ENCODE measurements at regions not wholly inside any gene's neighbourhood (a gene's known extent, or its start where the extent isn't known, plus 50 kb on each side); places are given as distances from the start of the nearest gene placed in this dataset.

GRCh38 chr1:5690291-5690690 is 301.9 kb downstream of the NPHP4 start:
- DNase-seq (no peak), FAIRE-seq (no peak)
- no peak overlapping the region for H3K27ac ChIP-seq (ENCODE audit: low read depth in 2 of 2, low read length in 2 of 2)
- no peaks in the 10 kb centered on the region for H3K27me3 ChIP-seq (ENCODE audit: control insufficient read depth, insufficient read depth, low read length)
- no peaks in the 10 kb centered on the region for H3K4me1 ChIP-seq (ENCODE audit: control insufficient read depth in 2 of 3, insufficient read depth in 2 of 3, low read depth in 1 of 3, low read length in 3 of 3)
- no peak for TF ChIP-seq CTCF (IDR thresholded peaks at IDR 0.05; ENCODE audit: borderline replicate concordance, extremely low read depth, insufficient read depth)
- no peaks in the 10 kb centered on the region for H3K9me3 ChIP-seq (ENCODE audit: control insufficient read depth in 2 of 3, insufficient read depth in 1 of 3, low read length in 3 of 3)
- intact Hi-C loops (cut with DNase I) = no loop called here
- H3K9ac ChIP-seq (ENCODE audit: low read length in 3 of 3) = no peak overlapping the region
- H3K36me3 ChIP-seq (ENCODE audit: control insufficient read depth in 2 of 3, insufficient read depth in 3 of 3, low read length in 3 of 3) = no peaks in the 10 kb centered on the region
- no peak overlapping the region for H3K4me3 ChIP-seq (ENCODE audit: low read length in 3 of 3)

DNA sequence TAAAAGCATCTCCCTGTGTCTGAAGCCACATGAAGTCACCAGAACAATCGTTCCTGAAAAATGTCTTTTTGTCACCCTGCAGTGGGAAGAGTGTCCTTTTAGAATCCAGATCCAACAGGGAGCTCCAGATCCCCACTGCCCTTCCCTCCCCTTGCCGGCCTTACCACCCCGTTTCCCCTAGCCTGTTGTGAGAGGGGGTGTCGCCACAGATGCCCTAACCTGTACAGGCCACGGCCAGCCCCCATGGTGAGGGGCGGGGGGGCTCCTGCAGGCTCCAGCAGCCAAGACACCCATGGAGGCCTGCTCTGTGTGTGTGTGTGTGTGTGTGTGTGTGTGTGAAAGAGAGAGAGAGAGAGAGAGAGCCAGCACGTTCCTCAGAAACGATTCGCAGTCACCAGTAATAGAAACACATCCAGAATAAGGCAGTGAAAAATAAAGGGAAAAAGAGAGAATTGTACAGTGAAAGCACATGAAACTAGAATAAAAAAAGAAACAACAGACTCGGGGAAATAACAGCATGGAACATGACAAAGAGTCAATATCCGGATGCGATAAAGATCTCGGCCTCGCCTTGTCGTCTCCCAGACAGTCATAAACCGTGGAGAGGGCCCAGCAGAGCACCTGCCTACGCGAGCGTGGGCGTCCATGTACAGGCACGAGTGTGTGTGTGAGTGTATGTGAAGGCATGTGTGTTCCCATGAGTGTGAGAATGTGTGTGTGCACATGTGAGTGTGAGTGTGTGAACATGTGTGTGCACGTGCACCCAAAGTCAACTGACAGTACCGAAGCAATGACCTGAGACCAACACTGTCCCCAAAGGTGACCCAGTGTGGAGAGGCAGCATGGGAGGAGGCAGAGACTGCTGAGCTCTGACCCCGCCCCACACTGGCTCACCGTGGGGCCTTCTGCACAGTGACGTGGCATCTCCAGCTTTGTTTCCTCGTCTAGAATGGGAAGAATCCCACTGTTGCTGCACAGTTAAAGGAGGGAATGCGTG is 303.8 kb downstream of the NPHP4 start:
- H3K9ac ChIP-seq (ENCODE audit: low read length in 3 of 3) = no peak overlapping the region
- no peaks in the 10 kb centered on the region for H3K36me3 ChIP-seq (ENCODE audit: control insufficient read depth in 2 of 3, insufficient read depth in 3 of 3, low read length in 3 of 3)
- no peak overlapping the region for H3K27ac ChIP-seq (ENCODE audit: low read depth in 2 of 2, low read length in 2 of 2)
- DNase-seq = no peak
- H3K4me3 ChIP-seq (ENCODE audit: low read length in 3 of 3) = no peak overlapping the region
- no peaks in the 10 kb centered on the region for H3K27me3 ChIP-seq (ENCODE audit: control insufficient read depth, insufficient read depth, low read length)
- H3K4me1 ChIP-seq (ENCODE audit: control insufficient read depth in 2 of 3, insufficient read depth in 2 of 3, low read depth in 1 of 3, low read length in 3 of 3) = no peaks in the 10 kb centered on the region
- intact Hi-C loops (cut with DNase I) = no loop called here
- TF ChIP-seq CTCF (IDR thresholded peaks at IDR 0.05; ENCODE audit: borderline replicate concordance, extremely low read depth, insufficient read depth) = no peak
- H3K9me3 ChIP-seq (ENCODE audit: control insufficient read depth in 2 of 3, insufficient read depth in 1 of 3, low read length in 3 of 3) = no peaks in the 10 kb centered on the region
- FAIRE-seq = no peak

DNA sequence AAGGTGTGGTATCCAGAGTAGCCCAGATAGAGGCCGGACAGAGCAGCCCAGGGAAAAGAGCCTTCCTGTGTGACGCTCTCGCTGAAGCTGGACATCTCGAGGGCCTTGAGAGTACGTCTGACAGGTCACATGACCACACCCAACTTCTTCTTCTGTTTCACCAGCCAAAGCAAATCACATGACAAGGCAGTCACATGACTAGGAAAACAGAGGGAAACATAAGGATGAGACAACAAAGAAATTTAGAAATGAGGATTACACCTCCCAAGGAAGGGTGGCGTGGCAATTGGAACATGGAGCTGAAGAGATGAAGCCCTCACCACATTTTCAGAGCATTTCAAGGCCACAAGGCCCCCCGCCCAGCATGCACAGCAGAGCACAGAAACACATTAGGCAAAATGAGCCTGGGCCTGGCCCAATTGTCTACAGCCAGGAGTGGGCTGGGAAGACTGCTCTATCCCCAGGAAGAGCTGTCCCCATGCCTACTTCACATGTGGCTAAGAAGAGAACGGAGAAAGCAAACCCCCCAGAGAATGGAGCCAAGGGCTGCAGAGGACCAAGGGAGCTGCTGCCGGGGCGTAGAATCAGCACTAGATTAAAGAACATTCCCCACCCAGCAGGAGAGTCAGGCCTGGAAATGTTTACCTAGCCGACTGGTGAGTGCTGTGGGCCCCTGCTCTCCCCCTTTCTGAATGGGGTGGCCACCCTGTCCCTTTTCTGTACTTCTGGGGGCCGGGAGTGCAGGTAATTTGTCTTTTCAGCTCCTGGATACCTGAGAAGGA is 305.1 kb downstream of the NPHP4 start:
- FAIRE-seq = no peak
- Histone ChIP-seq H3K36me3 (ENCODE audit: control insufficient read depth in 2 of 3, insufficient read depth in 3 of 3, low read length in 3 of 3) (no peaks in the 10 kb centered on the region), H3K9ac (ENCODE audit: low read length in 3 of 3) (no peak overlapping the region), H3K9me3 (ENCODE audit: control insufficient read depth in 2 of 3, insufficient read depth in 1 of 3, low read length in 3 of 3) (no peaks in the 10 kb centered on the region), H3K27me3 (ENCODE audit: control insufficient read depth, insufficient read depth, low read length) (no peaks in the 10 kb centered on the region), H3K27ac (ENCODE audit: low read depth in 2 of 2, low read length in 2 of 2) (no peak overlapping the region), H3K4me1 (ENCODE audit: control insufficient read depth in 2 of 3, insufficient read depth in 2 of 3, low read depth in 1 of 3, low read length in 3 of 3) (no peaks in the 10 kb centered on the region), H3K4me3 (ENCODE audit: low read length in 3 of 3) (no peak overlapping the region)
- intact Hi-C loops (cut with DNase I) = no loop called here
- no peak for TF ChIP-seq CTCF (IDR thresholded peaks at IDR 0.05; ENCODE audit: borderline replicate concordance, extremely low read depth, insufficient read depth)
- no peak for DNase-seq
